ENCODE measurements at regions not wholly inside any gene's neighbourhood (a gene's known extent, or its start where the extent isn't known, plus 50 kb on each side); places are given as distances from the start of the nearest gene placed in this dataset.

DNA sequence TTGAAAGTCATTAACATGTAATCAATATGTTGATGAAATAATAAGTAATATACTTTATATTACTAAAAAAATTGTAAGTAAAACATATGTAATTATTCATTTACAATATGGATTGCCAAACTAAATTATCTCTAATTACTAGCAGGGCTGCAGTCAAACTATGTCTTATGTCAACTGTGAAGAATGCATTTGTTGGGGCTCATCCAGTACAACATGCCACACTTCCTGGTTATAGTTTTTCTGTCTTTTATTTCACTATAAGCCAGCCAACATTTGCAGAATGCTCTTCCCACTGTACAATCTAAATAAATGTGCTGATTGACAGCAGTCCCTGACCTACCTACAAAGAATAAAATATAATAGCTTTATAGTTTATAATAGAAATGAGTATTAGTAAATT is 975.4 kb upstream of the NDST4 start:
- Histone ChIP-seq H3K27ac (ENCODE audit: low read length) (no peak overlapping the region), H3K9me2 (replicated peaks; ENCODE audit: insufficient read depth, low read length) (no peaks in the 10 kb centered on the region), H3K79me2 (ENCODE audit: low read length) (no peaks in the 10 kb centered on the region), H3K9me3 (replicated peaks; ENCODE audit: insufficient read depth, low read length) (no peaks in the 10 kb centered on the region), H3F3A (ENCODE audit: insufficient read depth, low read length) (no peaks in the 10 kb centered on the region), H2AFZ (ENCODE audit: low read length) (no peak overlapping the region), H3K9ac (ENCODE audit: low read length) (no peak overlapping the region), H3K4me2 (ENCODE audit: low read depth, low read length) (no peak overlapping the region), H3K4me3 (ENCODE audit: low read length) (no peak overlapping the region), H3K27me3 (replicated peaks; ENCODE audit: insufficient read depth, low read length) (no peaks in the 10 kb centered on the region), H3K36me3 (replicated peaks; ENCODE audit: insufficient read depth, low read length) (no peaks in the 10 kb centered on the region), H4K20me1 (ENCODE audit: insufficient read depth, low read length) (no peaks in the 10 kb centered on the region), H3K4me1 (ENCODE audit: low read length) (no peaks in the 10 kb centered on the region)
- TF ChIP-seq EZH2phosphoT487 (IDR thresholded peaks at IDR 0.05; ENCODE audit: low read length) = no peak
- no peak for TF ChIP-seq EZH2 (optimal IDR thresholded peaks at IDR 0.05; ENCODE audit: low read depth, low read length)
- no peak for TF ChIP-seq CTCF (IDR thresholded peaks at IDR 0.05; ENCODE audit: low read length)
- no peak for DNase-seq

DNA sequence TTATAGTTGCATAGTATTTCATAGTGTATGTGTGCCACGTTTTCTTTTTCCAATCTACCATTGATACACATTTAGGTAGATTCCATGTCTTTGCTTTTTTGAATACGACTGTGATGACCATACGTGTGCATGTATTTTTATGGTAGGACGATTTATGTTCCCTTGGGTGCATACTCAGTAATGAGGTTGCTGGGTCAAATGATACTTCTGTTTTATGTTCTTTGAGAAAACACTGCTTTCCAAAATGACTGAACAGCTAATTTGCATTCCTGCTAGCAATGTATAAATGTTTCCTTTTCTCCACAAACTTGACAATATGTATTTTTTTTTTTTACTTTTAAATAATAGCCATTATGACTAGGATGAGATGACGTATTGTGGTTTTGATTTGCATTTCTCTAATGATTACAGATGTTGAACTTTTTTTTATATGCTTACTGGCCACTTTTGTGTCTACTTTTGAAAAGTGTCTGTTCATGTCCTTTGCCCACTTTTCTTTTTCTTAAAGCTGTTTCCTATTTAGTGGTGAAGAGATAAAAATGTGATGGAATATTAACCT is 969.5 kb upstream of the NDST4 start:
- Histone ChIP-seq H3K4me1 (ENCODE audit: low read length) (no peaks in the 10 kb centered on the region), H3K4me2 (ENCODE audit: low read depth, low read length) (no peak overlapping the region), H4K20me1 (ENCODE audit: insufficient read depth, low read length) (no peaks in the 10 kb centered on the region), H3K36me3 (replicated peaks; ENCODE audit: insufficient read depth, low read length) (no peaks in the 10 kb centered on the region), H3K27ac (ENCODE audit: low read length) (no peak overlapping the region), H3K9me3 (replicated peaks; ENCODE audit: insufficient read depth, low read length) (no peaks in the 10 kb centered on the region), H3F3A (ENCODE audit: insufficient read depth, low read length) (no peaks in the 10 kb centered on the region), H2AFZ (ENCODE audit: low read length) (no peak overlapping the region), H3K9me2 (replicated peaks; ENCODE audit: insufficient read depth, low read length) (no peaks in the 10 kb centered on the region), H3K9ac (ENCODE audit: low read length) (no peak overlapping the region), H3K27me3 (replicated peaks; ENCODE audit: insufficient read depth, low read length) (no peaks in the 10 kb centered on the region), H3K4me3 (ENCODE audit: low read length) (no peak overlapping the region), H3K79me2 (ENCODE audit: low read length) (no peaks in the 10 kb centered on the region)
- TF ChIP-seq CTCF (IDR thresholded peaks at IDR 0.05; ENCODE audit: low read length) (no peak), EZH2 (optimal IDR thresholded peaks at IDR 0.05; ENCODE audit: low read depth, low read length) (no peak), EZH2phosphoT487 (IDR thresholded peaks at IDR 0.05; ENCODE audit: low read length) (no peak)
- DNase-seq = no peak

DNA sequence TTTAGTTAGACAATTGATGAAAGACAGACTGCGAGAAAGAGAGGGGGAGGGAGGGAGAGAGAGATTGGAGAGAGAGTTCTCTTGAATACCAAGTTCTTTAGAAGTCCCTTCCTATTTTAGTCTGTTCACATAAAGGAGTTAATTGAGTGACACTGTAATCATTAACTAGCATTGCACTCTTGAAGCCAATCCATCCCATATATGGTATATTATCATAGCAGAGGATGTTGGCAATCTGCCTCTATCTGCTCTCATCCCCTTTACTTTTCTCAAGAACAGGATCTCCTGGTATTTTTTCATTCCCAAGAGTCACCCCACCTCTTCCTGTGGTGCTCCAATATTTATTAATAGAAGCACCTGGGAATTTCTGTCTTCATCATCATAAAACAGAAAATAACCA is 959.6 kb upstream of the NDST4 start:
- no peaks in the 10 kb centered on the region for H3K36me3 ChIP-seq (replicated peaks; ENCODE audit: insufficient read depth, low read length)
- H3F3A ChIP-seq (ENCODE audit: insufficient read depth, low read length) = no peaks in the 10 kb centered on the region
- H3K9ac ChIP-seq (ENCODE audit: low read length) = no peak overlapping the region
- no peak overlapping the region for H2AFZ ChIP-seq (ENCODE audit: low read length)
- no peaks in the 10 kb centered on the region for H3K9me3 ChIP-seq (replicated peaks; ENCODE audit: insufficient read depth, low read length)
- H3K4me2 ChIP-seq (ENCODE audit: low read depth, low read length) = no peak overlapping the region
- H3K79me2 ChIP-seq (ENCODE audit: low read length) = no peaks in the 10 kb centered on the region
- H4K20me1 ChIP-seq (ENCODE audit: insufficient read depth, low read length) = no peaks in the 10 kb centered on the region
- H3K9me2 ChIP-seq (replicated peaks; ENCODE audit: insufficient read depth, low read length) = no peaks in the 10 kb centered on the region
- H3K4me3 ChIP-seq (ENCODE audit: low read length) = no peak overlapping the region
- TF ChIP-seq EZH2phosphoT487 (IDR thresholded peaks at IDR 0.05; ENCODE audit: low read length) (no peak), EZH2 (optimal IDR thresholded peaks at IDR 0.05; ENCODE audit: low read depth, low read length) (no peak), CTCF (IDR thresholded peaks at IDR 0.05; ENCODE audit: low read length) (no peak)
- H3K27me3 ChIP-seq (replicated peaks; ENCODE audit: insufficient read depth, low read length) = no peaks in the 10 kb centered on the region
- DNase-seq = no peak
- no peaks in the 10 kb centered on the region for H3K4me1 ChIP-seq (ENCODE audit: low read length)
- no peak overlapping the region for H3K27ac ChIP-seq (ENCODE audit: low read length)

Measured in MM.1S (cell line).